H9 (cell line): ENCODE measurements at regions not wholly inside any gene's neighbourhood (a gene's known extent, or its start where the extent isn't known, plus 50 kb on each side); places are given as distances from the start of the nearest gene placed in this dataset.

Experiments
- DNase-seq: peaks from one replicate; pipeline ENCODE4 v3.0.0-alpha.2; 2017
- H2AFZ ChIP-seq: one replicate; pipeline ENCODE4 v1.6.1; 2013; ENCODE audit warnings: mild to moderate bottlenecking, low read length, control low read depth, moderate library complexity
- H2AK5ac ChIP-seq: 2 replicates; pipeline ENCODE4 v1.6.1; 2013; ENCODE audit warnings: low read length, control low read depth, mixed read lengths; ENCODE audit not compliant: insufficient read length
- H2BK120ac ChIP-seq: one replicate; pipeline ENCODE4 v1.6.1; 2013; ENCODE audit warnings: low read depth, mild to moderate bottlenecking, low read length, control low read depth, inconsistent platforms; ENCODE audit not compliant: poor library complexity, severe bottlenecking
- H2BK12ac ChIP-seq: 2 replicates; pipeline ENCODE4 v1.6.1; 2013; ENCODE audit warnings: low read length, control low read depth, mixed read lengths, low read depth; ENCODE audit not compliant: insufficient read length
- H2BK15ac ChIP-seq: 2 replicates; pipeline ENCODE4 v1.6.1; 2013; ENCODE audit warnings: low read depth, low read length, control low read depth
- H2BK20ac ChIP-seq: one replicate; pipeline ENCODE4 v1.6.1; 2013; ENCODE audit warnings: low read depth, mild to moderate bottlenecking, low read length, control low read depth, inconsistent platforms; ENCODE audit not compliant: poor library complexity, severe bottlenecking
- H2BK5ac ChIP-seq: 2 replicates; pipeline ENCODE4 v1.6.1; 2013; ENCODE audit warnings: low read length, control low read depth, mixed read lengths; ENCODE audit not compliant: insufficient read length
- H3K14ac ChIP-seq: 2 replicates; pipeline ENCODE4 v1.6.1; 2013; ENCODE audit warnings: low read length, control low read depth; ENCODE audit not compliant: insufficient read depth
- H3K18ac ChIP-seq: 2 replicates; pipeline ENCODE4 v1.6.1; 2013; ENCODE audit warnings: low read depth, mild to moderate bottlenecking, mixed read lengths, low read length, control low read depth; ENCODE audit not compliant: insufficient read length
- H3K23ac ChIP-seq: 2 replicates; pipeline ENCODE4 v1.6.1; 2013; ENCODE audit warnings: low read length, control low read depth, mixed read lengths, low read depth; ENCODE audit not compliant: insufficient read length
- H3K23me2 ChIP-seq: 2 replicates; pipeline ENCODE4 v1.6.1; 2013; ENCODE audit warnings: low read depth, mild to moderate bottlenecking, mixed read lengths, low read length, control low read depth; ENCODE audit not compliant: insufficient read length, poor library complexity, severe bottlenecking
- H3K27ac ChIP-seq: 2 replicates; pipeline ENCODE4 v1.5.1; 2013; ENCODE audit warnings: low read length, control low read depth, mixed read lengths, low read depth; ENCODE audit not compliant: insufficient read length
- H3K27me3 ChIP-seq: 2 replicates; pipeline ENCODE4 v1.6.1; 2013; ENCODE audit warnings: low read length, control low read depth, inconsistent platforms; ENCODE audit not compliant: insufficient read depth
- H3K4ac ChIP-seq: 2 replicates; pipeline ENCODE4 v1.6.1; 2013; ENCODE audit warnings: low read depth, mild to moderate bottlenecking, control low read depth, inconsistent platforms, low read length, moderate library complexity
- H3K4me1 ChIP-seq: 2 replicates; pipeline ENCODE4 v1.6.1; 2013; ENCODE audit warnings: low read length, control low read depth, inconsistent platforms; ENCODE audit not compliant: insufficient read depth
- H3K4me2 ChIP-seq: 2 replicates; pipeline ENCODE4 v1.6.1; 2013; ENCODE audit warnings: low read length, control low read depth, mixed read lengths; ENCODE audit not compliant: insufficient read length, insufficient read depth
- H3K56ac ChIP-seq: 2 replicates; pipeline ENCODE4 v1.6.1; 2013; ENCODE audit warnings: low read depth, mild to moderate bottlenecking, mixed read lengths, low read length, control low read depth; ENCODE audit not compliant: insufficient read length
- H3K79me1 ChIP-seq: 2 replicates; pipeline ENCODE4 v1.6.1; 2013; ENCODE audit warnings: low read depth, mild to moderate bottlenecking, moderate library complexity, low read length, control low read depth, inconsistent platforms; ENCODE audit not compliant: insufficient read depth, poor library complexity, severe bottlenecking
- H3K79me2 ChIP-seq: 2 replicates; pipeline ENCODE4 v1.6.1; 2013; ENCODE audit warnings: low read length, control low read depth, inconsistent platforms; ENCODE audit not compliant: insufficient read depth
- H3K9ac ChIP-seq: 2 replicates; pipeline ENCODE4 v1.6.1; 2013; ENCODE audit warnings: low read length, control low read depth, mixed read lengths; ENCODE audit not compliant: insufficient read length; ENCODE audit errors: extremely low read depth
- H3K9me3 ChIP-seq: one replicate; pipeline ENCODE4 v1.6.1; 2013; ENCODE audit warnings: low read depth, low read length, inconsistent platforms; ENCODE audit not compliant: control insufficient read depth
- H3T11ph ChIP-seq: one replicate; pipeline ENCODE4 v1.6.1; 2013; ENCODE audit warnings: mild to moderate bottlenecking, low read length, control low read depth, inconsistent platforms
- H4K20me1 ChIP-seq: one replicate; pipeline ENCODE4 v1.6.1; 2013; ENCODE audit not compliant: control insufficient read depth, insufficient read length, insufficient read depth
- H4K5ac ChIP-seq: 2 replicates; pipeline ENCODE4 v1.6.1; 2013; ENCODE audit warnings: low read depth, mild to moderate bottlenecking, mixed read lengths, low read length, control low read depth; ENCODE audit not compliant: insufficient read length
- H4K8ac ChIP-seq: replicated peaks from 2 replicates; pipeline ENCODE4 v1.6.1; 2013; ENCODE audit warnings: low read length, control low read depth, mixed read lengths, low read depth; ENCODE audit not compliant: insufficient read length
- H4K91ac ChIP-seq: 2 replicates; pipeline ENCODE4 v1.6.1; 2013; ENCODE audit warnings: low read depth, mild to moderate bottlenecking, moderate library complexity, mixed read lengths, low read length, control low read depth; ENCODE audit not compliant: insufficient read length
- H3K27ac Mint-ChIP-seq, 3 experiments: 2 replicates in 2 of 3; 3 replicates in 1 of 3; pipeline ENCODE4 v1.8.0; 2020 to 2021; ENCODE audit warnings: mixed read lengths in 3 of 3, mild to moderate bottlenecking in 1 of 3, moderate library complexity in 1 of 3
- H3K27me3 Mint-ChIP-seq: 2 replicates; pipeline ENCODE4 v1.8.0; 2021; ENCODE audit warnings: low read depth, mild to moderate bottlenecking, moderate library complexity, mixed read lengths
- H3K36me3 Mint-ChIP-seq, 3 experiments: 2 replicates in 2 of 3; 3 replicates in 1 of 3; pipeline ENCODE4 v1.8.0; 2020 to 2021; ENCODE audit warnings: low read depth in 3 of 3, mixed read lengths in 3 of 3; ENCODE audit not compliant: insufficient read depth in 1 of 3
- H3K4me1 Mint-ChIP-seq, 2 experiments: 2 replicates each; pipeline ENCODE4 v1.8.0; 2020; ENCODE audit warnings: mixed read lengths in 2 of 2
- H3K4me3 Mint-ChIP-seq, 2 experiments: 2 replicates in 1 of 2; 3 replicates in 1 of 2; pipeline ENCODE4 v1.8.0; 2020 to 2021; ENCODE audit warnings: mild to moderate bottlenecking in 2 of 2, mixed read lengths in 2 of 2, moderate library complexity in 1 of 2
- H3K9me3 Mint-ChIP-seq, 2 experiments: 2 replicates in 1 of 2; 3 replicates in 1 of 2; pipeline ENCODE4 v1.8.0; 2020; ENCODE audit warnings: mild to moderate bottlenecking in 2 of 2, mixed read lengths in 2 of 2, moderate library complexity in 1 of 2
- WGBS: extraction: QIAGEN DNeasy Blood & Tissue Kit; methylation state at CpG from one replicate; pipeline ENCODE4 v1.1.7; 2013; ENCODE audit warnings: missing lambda C conversion rate, low lambda C conversion rate, mixed read lengths; ENCODE audit not compliant: insufficient read length; ENCODE audit errors: extremely low coverage; 5-methylcytosine and 5-hydroxymethylcytosine counted together
- TF ChIP-seq, protein P1 (sequence below): fragments of 200-600 bp; sonication (generic); conservative IDR thresholded peaks from 3 replicates; pipeline ENCODE4 v1.8.0; 2021; ENCODE audit warnings: antibody characterized with exemption, mild to moderate bottlenecking

DNA sequence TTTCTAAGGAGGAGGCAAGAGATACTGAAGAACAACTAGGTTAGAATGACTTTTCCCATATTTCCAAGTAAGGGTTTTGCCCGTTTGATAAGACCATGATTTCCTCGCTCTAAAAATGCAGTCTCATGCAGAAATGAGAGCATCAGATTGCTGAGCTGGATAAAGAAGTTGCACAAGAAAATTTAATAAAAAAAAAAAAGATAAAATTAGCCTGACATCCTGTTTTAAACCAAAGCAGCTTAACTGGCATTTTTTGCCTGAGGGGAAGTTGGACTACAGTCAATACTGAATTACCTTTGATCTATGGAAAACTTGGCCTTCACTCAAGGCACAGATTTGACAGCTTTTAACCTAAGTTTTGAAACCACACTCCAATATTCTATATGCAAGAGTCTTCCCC lies 208.4 kb downstream of the GASK1B start:
- TF ChIP-seq, protein P1, sequence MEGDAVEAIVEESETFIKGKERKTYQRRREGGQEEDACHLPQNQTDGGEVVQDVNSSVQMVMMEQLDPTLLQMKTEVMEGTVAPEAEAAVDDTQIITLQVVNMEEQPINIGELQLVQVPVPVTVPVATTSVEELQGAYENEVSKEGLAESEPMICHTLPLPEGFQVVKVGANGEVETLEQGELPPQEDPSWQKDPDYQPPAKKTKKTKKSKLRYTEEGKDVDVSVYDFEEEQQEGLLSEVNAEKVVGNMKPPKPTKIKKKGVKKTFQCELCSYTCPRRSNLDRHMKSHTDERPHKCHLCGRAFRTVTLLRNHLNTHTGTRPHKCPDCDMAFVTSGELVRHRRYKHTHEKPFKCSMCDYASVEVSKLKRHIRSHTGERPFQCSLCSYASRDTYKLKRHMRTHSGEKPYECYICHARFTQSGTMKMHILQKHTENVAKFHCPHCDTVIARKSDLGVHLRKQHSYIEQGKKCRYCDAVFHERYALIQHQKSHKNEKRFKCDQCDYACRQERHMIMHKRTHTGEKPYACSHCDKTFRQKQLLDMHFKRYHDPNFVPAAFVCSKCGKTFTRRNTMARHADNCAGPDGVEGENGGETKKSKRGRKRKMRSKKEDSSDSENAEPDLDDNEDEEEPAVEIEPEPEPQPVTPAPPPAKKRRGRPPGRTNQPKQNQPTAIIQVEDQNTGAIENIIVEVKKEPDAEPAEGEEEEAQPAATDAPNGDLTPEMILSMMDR, result no peak
- Histone ChIP-seq H2AK5ac (no peak overlapping the region), H3K23me2 (no peaks in the 10 kb centered on the region), H3K9me3 (no peaks in the 10 kb centered on the region), H3K27ac (no peak overlapping the region), H2BK120ac (no peak overlapping the region), H2BK5ac (no peak overlapping the region), H3K56ac (no peak overlapping the region), H2BK15ac (no peak overlapping the region), H4K5ac (no peak overlapping the region), H2BK20ac (no peak overlapping the region), H4K91ac (no peak overlapping the region), H3K79me1 (no peaks in the 10 kb centered on the region), H3K14ac (no peak overlapping the region), H3K18ac (no peak overlapping the region), H3K4me1 (no peaks in the 10 kb centered on the region), H2AFZ (no peak overlapping the region), H4K20me1 (no peaks in the 10 kb centered on the region), H3K4ac (no peak overlapping the region), H3K23ac (no peak overlapping the region), H2BK12ac (no peak overlapping the region), H3K27me3 (no peaks in the 10 kb centered on the region), H3K9ac (no peak overlapping the region), H3K4me2 (no peak overlapping the region), H3K79me2 (no peaks in the 10 kb centered on the region), H4K8ac (no peak overlapping the region), H3T11ph (no peak overlapping the region)
- WGBS, result no CpG with 5 or more reads among the region's 2 CpGs
- no peaks in the 10 kb centered on the region for H3K36me3 Mint-ChIP-seq
- H3K4me3 Mint-ChIP-seq, result no peak overlapping the region
- no peaks in the 10 kb centered on the region for H3K9me3 Mint-ChIP-seq
- no peaks in the 10 kb centered on the region; the same call in 1 of the 2 replicates for H3K27me3 Mint-ChIP-seq
- H3K27ac Mint-ChIP-seq, result no peak overlapping the region
- no peaks in the 10 kb centered on the region for H3K4me1 Mint-ChIP-seq
- DNase-seq, result no peak
